D721Med (cell line): ENCODE measurements at regions not wholly inside any gene's neighbourhood (a gene's known extent, or its start where the extent isn't known, plus 50 kb on each side); places are given as distances from the start of the nearest gene placed in this dataset.

ENCODE experiments used
- DNase-seq: peaks from one replicate; pipeline ENCODE4 v3.0.0; 2011; ENCODE audit warnings: low spot score; ENCODE audit not compliant: insufficient read length
- FAIRE-seq: peaks from 2 replicates; lab custom pipeline; 2011; peaks lifted over from hg19 to GRCh38; lab: Jason Lieb, UNC
- TF ChIP-seq, protein P1 (sequence below): IDR thresholded peaks from 2 replicates; pipeline ENCODE4 v1.5.1; 2012; ENCODE audit warnings: mild to moderate bottlenecking, control low read depth; ENCODE audit not compliant: insufficient read depth; ENCODE audit errors: missing control alignments

DNA sequence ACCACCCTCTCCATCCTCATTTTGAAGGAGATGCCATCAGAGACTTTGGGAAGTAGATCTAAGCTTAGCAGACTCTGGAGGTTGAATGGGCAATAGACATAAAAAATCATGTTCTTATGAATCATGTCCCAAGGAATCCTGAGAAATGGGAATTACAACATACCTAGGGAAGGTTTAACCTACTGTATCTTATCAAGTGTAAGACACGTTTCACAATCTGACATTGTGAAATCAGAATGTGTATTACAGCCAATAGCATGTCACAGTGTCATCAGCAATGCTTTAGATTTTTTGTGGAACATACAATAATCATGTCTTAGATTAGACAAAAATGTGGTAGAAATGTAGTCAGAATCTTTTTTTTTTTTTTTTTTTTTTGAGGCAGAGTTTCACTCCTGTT lies 332.4 kb upstream of the TLE3 start:
- DNase-seq: no peak
- TF ChIP-seq, protein P1, sequence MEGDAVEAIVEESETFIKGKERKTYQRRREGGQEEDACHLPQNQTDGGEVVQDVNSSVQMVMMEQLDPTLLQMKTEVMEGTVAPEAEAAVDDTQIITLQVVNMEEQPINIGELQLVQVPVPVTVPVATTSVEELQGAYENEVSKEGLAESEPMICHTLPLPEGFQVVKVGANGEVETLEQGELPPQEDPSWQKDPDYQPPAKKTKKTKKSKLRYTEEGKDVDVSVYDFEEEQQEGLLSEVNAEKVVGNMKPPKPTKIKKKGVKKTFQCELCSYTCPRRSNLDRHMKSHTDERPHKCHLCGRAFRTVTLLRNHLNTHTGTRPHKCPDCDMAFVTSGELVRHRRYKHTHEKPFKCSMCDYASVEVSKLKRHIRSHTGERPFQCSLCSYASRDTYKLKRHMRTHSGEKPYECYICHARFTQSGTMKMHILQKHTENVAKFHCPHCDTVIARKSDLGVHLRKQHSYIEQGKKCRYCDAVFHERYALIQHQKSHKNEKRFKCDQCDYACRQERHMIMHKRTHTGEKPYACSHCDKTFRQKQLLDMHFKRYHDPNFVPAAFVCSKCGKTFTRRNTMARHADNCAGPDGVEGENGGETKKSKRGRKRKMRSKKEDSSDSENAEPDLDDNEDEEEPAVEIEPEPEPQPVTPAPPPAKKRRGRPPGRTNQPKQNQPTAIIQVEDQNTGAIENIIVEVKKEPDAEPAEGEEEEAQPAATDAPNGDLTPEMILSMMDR: no peak
- FAIRE-seq: no peak

DNA sequence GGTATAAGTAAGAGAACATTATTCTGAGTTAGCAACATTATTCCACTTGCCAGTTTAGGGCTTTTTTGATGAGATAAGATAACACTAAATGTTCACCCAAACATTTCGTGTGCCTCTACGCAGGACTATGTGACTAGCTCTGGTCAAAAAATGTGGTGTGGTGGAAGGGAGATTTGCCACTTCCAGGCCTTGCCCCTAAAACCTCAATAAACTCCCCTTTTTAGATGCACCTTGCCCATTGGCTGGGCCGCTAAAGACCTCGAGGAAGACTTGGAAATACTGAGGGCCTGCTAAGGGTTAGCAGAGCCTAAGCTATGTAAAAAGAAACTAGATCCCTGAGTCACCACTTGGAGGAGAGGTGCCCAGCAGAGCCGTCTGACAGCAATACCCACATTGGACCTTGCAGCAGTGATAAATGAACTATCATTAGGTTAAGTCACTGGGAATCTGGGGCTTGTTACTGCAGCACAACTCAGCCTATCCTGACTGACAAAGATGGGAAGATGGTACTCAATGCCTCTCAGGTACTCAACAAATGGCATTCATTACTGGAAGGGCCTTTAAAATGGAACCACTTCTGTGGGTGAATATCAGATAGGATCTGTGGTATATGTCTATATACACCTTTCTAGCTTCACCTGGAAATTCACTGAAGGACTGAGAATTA lies 331.5 kb upstream of the TLE3 start:
- DNase-seq (no peak), FAIRE-seq (no peak)
- TF ChIP-seq, protein P1: no peak

DNA sequence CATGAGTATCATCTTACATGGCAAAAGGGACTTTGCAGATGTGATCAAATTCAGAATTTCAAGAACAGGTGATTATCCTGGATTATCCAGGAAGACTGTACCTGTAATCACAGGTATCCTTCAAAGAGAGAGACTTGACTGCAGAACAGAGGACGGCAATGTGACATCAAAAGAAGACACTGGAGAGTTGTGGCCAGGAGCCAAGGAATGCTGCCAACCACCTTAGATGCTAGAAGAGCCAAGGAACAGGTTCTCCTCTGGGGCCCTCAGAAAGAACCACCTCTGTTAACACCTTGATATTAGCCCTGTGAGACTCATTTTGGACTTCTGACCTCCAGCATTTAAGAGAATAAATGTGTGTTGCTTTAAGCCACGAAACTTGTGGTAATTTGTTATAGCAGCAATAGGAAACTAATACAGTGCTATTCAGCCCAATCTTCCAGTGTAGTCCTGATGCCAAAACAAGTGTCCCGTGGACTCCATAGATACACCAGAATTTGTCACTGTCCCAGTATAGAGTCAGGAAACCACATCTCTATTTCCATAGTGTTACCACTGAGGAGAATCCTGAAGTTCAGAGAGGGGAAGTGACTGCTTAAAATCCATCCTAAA lies 330.6 kb upstream of the TLE3 start:
- TF ChIP-seq, protein P1: no peak
- FAIRE-seq (no peak), DNase-seq (no peak)

DNA sequence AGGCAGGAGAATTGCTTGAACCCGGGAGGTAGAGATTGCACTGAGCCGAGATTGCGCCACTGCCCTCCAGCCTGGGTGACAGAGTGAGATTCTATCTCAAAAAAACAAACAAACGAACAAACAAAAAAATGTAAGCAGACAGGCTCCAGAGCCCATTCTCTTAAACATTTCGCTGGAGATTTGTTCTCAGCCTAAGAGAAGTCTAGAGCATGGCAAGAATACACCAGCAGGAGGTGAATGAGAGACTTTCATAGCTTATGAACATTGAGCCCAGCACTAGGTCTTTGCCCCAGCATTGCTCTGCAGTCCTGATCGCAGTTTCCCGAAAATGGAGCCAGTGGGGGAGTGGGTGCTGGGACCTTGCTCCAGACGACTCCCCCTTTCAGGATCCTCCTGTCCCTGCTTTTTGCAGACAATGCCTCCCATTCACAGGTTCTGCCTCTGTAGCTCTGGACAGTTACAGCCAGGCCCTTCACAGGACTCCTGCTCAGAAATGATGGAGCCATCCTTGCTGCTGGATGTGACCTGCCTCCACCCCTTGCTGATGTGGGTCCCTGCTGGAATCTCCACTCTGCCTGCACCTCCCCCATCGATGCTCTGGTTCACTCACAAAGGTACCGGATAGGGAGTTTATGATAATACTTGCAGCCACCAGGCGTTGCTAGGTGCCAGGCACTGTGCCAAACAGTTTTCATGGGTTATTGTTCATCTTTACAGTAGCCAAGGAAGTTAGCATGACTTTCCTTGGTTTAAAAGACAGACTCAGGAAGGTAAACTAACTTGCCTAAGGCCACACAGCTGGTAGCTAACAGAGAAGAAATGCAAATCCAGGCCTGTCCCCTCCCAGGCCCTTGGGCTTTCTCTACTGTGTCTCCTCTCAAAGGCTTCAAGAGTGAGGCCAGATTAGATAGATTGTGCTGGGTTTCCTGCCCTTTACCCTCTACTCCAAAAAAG lies 329.7 kb upstream of the TLE3 start:
- no peak for FAIRE-seq

DNA sequence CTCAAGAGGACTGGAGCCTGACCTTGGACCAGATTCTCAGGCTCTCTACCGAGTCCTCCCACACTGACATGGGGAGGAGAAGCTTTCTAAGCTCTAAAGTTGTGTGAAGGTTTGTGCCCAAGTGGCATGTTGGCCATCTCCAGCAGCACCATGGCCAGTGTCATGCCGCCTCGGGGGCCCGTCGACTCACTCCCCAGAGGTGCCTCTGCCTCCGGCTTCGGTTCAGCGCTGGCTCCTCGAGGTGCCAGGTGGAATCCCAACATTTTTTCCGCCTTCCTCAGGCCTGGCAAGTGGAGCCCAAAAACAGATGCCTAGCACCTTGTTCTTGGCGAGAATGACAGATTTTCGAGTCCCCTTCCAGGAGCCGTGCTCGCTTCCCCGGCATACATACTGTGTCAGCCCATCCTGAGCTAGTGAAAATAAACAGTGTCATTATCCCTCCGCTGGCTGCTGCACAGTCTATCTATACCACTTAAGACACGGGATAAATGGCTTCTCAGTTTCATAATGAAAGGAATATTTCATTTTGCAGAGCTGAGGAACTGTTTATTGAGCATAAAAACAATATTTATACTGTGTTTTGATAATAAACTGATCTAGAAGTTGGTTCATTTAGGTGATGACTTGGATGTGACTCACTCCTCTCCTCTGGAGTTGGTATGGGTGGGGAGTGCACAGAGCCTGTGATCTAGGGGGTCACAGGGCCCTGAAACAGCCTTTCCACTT lies 328.5 kb upstream of the TLE3 start:
- TF ChIP-seq, protein P1: no peak
- FAIRE-seq (no peak), DNase-seq (no peak)

More for the DNA sequence above, 329.7 kb upstream of the TLE3 start:
- TF ChIP-seq, protein P1: no peak
- DNase-seq: no peak

DNA sequence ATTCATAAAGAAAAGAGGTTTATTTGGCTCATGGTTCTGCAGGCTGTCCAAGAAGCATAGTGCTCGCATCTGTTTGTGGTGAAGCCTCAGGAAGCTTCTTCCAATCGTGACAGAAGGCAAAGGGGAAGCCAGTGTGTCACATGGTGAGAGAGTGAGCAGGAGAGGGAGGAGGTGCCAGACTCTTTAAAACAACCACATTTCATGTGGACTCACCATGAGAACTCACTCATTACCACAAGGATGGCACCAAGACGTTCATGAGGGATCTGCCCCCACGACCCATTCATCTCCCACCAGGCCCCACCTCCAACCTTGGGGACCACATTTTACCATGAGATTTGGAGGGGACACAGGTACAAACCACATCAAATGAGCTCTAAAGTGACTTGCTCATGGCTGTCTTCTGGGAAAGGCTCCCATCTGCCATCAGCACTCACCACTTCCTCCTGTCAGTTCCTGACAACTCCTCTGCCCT lies 327.3 kb upstream of the TLE3 start:
- no peak for FAIRE-seq
- no peak for DNase-seq
- TF ChIP-seq, protein P1: no peak
